ENCODE measurements at regions not wholly inside any gene's neighbourhood (a gene's known extent, or its start where the extent isn't known, plus 50 kb on each side); places are given as distances from the start of the nearest gene placed in this dataset.

DNA sequence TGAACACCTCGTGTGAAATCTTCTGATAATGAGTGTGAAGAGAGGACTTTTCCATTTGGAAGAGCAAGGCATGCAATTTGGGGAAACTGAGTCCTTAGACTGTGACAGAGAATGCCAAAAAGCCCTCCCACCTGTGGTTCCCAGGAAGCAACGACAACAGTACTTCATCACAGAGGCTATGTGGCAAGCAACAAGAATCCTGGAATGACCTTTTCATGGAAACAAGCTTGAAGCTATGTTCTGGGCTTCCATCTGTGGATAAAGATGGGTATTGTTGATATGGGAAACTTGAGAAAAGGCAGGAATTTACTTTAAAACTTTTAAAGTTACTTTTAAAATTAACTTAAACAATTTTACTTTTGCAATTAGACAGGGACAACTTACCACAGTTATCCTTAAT is 131.2 kb upstream of the ANKH start:
- WGBS (ENCODE audit: low lambda C conversion rate, missing lambda C conversion rate), result 53% methylated on average over 2 of the region's 2 CpGs

GRCh38 chr5:15002173-15002572 is 130.6 kb upstream of the ANKH start:
- Histone ChIP-seq H3K79me2 (no peaks in the 10 kb centered on the region), H3K27ac (no peak overlapping the region), H3K36me3 (replicated peaks; ENCODE audit: insufficient read depth, low read depth) (no peaks in the 10 kb centered on the region), H3K9me2 (replicated peaks; ENCODE audit: insufficient read depth) (no peaks in the 10 kb centered on the region), H3K4me3 (no peak overlapping the region), H3K4me1 (ENCODE audit: insufficient read depth) (no peaks in the 10 kb centered on the region), H4K20me1 (ENCODE audit: insufficient read depth, poor library complexity, severe bottlenecking) (no peaks in the 10 kb centered on the region), H3K27me3 (no peaks in the 10 kb centered on the region), H2AFZ (no peak overlapping the region), H3K4me2 (no peak overlapping the region), H3K9me3 (ENCODE audit: low read depth) (no peaks in the 10 kb centered on the region)
- TF ChIP-seq, protein P1, sequence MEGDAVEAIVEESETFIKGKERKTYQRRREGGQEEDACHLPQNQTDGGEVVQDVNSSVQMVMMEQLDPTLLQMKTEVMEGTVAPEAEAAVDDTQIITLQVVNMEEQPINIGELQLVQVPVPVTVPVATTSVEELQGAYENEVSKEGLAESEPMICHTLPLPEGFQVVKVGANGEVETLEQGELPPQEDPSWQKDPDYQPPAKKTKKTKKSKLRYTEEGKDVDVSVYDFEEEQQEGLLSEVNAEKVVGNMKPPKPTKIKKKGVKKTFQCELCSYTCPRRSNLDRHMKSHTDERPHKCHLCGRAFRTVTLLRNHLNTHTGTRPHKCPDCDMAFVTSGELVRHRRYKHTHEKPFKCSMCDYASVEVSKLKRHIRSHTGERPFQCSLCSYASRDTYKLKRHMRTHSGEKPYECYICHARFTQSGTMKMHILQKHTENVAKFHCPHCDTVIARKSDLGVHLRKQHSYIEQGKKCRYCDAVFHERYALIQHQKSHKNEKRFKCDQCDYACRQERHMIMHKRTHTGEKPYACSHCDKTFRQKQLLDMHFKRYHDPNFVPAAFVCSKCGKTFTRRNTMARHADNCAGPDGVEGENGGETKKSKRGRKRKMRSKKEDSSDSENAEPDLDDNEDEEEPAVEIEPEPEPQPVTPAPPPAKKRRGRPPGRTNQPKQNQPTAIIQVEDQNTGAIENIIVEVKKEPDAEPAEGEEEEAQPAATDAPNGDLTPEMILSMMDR (IDR thresholded peaks at IDR 0.05; ENCODE audit: poor library complexity), result no peak
- TF ChIP-seq EZH2 (IDR thresholded peaks at IDR 0.05; ENCODE audit: borderline replicate concordance) (no peak), EZH2phosphoT487 (IDR thresholded peaks at IDR 0.05; ENCODE audit: low read depth, severe bottlenecking, unreplicated experiment) (no peak)
- DNase-seq (ENCODE audit: low spot score), result no peak
- 95% methylated on average over 10 of the region's 10 CpGs for WGBS (ENCODE audit: low lambda C conversion rate, missing lambda C conversion rate)

More for the DNA sequence above, 131.2 kb upstream of the ANKH start:
- Histone ChIP-seq H3K27me3 (no peaks in the 10 kb centered on the region), H2AFZ (no peak overlapping the region), H3K4me2 (no peak overlapping the region), H3K4me3 (no peak overlapping the region), H3K79me2 (no peaks in the 10 kb centered on the region), H3K27ac (no peak overlapping the region), H3K9me3 (ENCODE audit: low read depth) (no peaks in the 10 kb centered on the region), H4K20me1 (ENCODE audit: insufficient read depth, poor library complexity, severe bottlenecking) (no peaks in the 10 kb centered on the region), H3K4me1 (ENCODE audit: insufficient read depth) (peaks cover under 1% of the 10 kb centered on the region), H3K9me2 (replicated peaks; ENCODE audit: insufficient read depth) (no peaks in the 10 kb centered on the region), H3K36me3 (replicated peaks; ENCODE audit: insufficient read depth, low read depth) (no peaks in the 10 kb centered on the region)
- TF ChIP-seq EZH2 (IDR thresholded peaks at IDR 0.05; ENCODE audit: borderline replicate concordance) (no peak), EZH2phosphoT487 (IDR thresholded peaks at IDR 0.05; ENCODE audit: low read depth, severe bottlenecking, unreplicated experiment) (no peak)
- TF ChIP-seq, protein P1 (IDR thresholded peaks at IDR 0.05; ENCODE audit: poor library complexity), result no peak
- no peak for DNase-seq (ENCODE audit: low spot score)

GRCh38 chr5:15001517-15001916 is 129.9 kb upstream of the ANKH start:
- no peaks in the 10 kb centered on the region for H3K9me3 ChIP-seq (ENCODE audit: low read depth)
- no peak overlapping the region for H3K4me2 ChIP-seq
- TF ChIP-seq EZH2phosphoT487 (IDR thresholded peaks at IDR 0.05; ENCODE audit: low read depth, severe bottlenecking, unreplicated experiment) (no peak), EZH2 (IDR thresholded peaks at IDR 0.05; ENCODE audit: borderline replicate concordance) (no peak)
- TF ChIP-seq, protein P1 (IDR thresholded peaks at IDR 0.05; ENCODE audit: poor library complexity), result no peak
- 94% methylated on average over 2 of the region's 2 CpGs for WGBS (ENCODE audit: low lambda C conversion rate, missing lambda C conversion rate)
- no peak overlapping the region for H3K27ac ChIP-seq
- H3K36me3 ChIP-seq (replicated peaks; ENCODE audit: insufficient read depth, low read depth), result no peaks in the 10 kb centered on the region
- H3K79me2 ChIP-seq, result no peaks in the 10 kb centered on the region
- no peaks in the 10 kb centered on the region for H4K20me1 ChIP-seq (ENCODE audit: insufficient read depth, poor library complexity, severe bottlenecking)
- H3K9me2 ChIP-seq (replicated peaks; ENCODE audit: insufficient read depth), result no peaks in the 10 kb centered on the region
- no peak overlapping the region for H2AFZ ChIP-seq
- H3K27me3 ChIP-seq, result no peaks in the 10 kb centered on the region
- H3K4me3 ChIP-seq, result no peak overlapping the region
- no peak for DNase-seq (ENCODE audit: low spot score)
- no peaks in the 10 kb centered on the region for H3K4me1 ChIP-seq (ENCODE audit: insufficient read depth)

GRCh38 chr5:14998491-14998890 is 126.9 kb upstream of the ANKH start:
- H4K20me1 ChIP-seq (ENCODE audit: insufficient read depth, poor library complexity, severe bottlenecking), result no peaks in the 10 kb centered on the region
- no peaks in the 10 kb centered on the region for H3K9me3 ChIP-seq (ENCODE audit: low read depth)
- H3K4me3 ChIP-seq, result no peak overlapping the region
- no peak overlapping the region for H3K27ac ChIP-seq
- H3K9me2 ChIP-seq (replicated peaks; ENCODE audit: insufficient read depth), result no peaks in the 10 kb centered on the region
- no peaks in the 10 kb centered on the region for H3K79me2 ChIP-seq
- H2AFZ ChIP-seq, result no peak overlapping the region
- no peak overlapping the region for H3K4me2 ChIP-seq
- 94% methylated on average over 3 of the region's 3 CpGs for WGBS (ENCODE audit: low lambda C conversion rate, missing lambda C conversion rate)
- no peaks in the 10 kb centered on the region for H3K27me3 ChIP-seq
- no peaks in the 10 kb centered on the region for H3K36me3 ChIP-seq (replicated peaks; ENCODE audit: insufficient read depth, low read depth)
- H3K4me1 ChIP-seq (ENCODE audit: insufficient read depth), result no peaks in the 10 kb centered on the region
- DNase-seq (ENCODE audit: low spot score), result no peak
- TF ChIP-seq EZH2phosphoT487 (IDR thresholded peaks at IDR 0.05; ENCODE audit: low read depth, severe bottlenecking, unreplicated experiment), result no peak
- no peak for TF ChIP-seq EZH2 (IDR thresholded peaks at IDR 0.05; ENCODE audit: borderline replicate concordance)
- TF ChIP-seq, protein P1 (IDR thresholded peaks at IDR 0.05; ENCODE audit: poor library complexity), result no peak
